SK-N-SH treated with all-trans-retinoic acid at 6 μM for 48 hours (cell line): ENCODE measurements at regions not wholly inside any gene's neighbourhood (a gene's known extent, or its start where the extent isn't known, plus 50 kb on each side); places are given as distances from the start of the nearest gene placed in this dataset.

ENCODE experiments used
- ATAC-seq: fragments of 200-7000 bp; cut with Tn5 transposase; 3 replicates; pipeline ENCODE4 v1.9.1; 2020; ENCODE audit warnings: mild to moderate bottlenecking, moderate library complexity
- ARNTL ChIP-seq: fragments of 450-650 bp; formaldehyde crosslinking; IDR thresholded peaks from 2 replicates; pipeline ENCODE4 v1.5.0; 2020; ENCODE audit warnings: low read depth, mild to moderate bottlenecking, moderate library complexity, borderline replicate concordance
- BACH2 ChIP-seq: fragments of 250-450 bp; sonication (Bioruptor Pico); IDR thresholded peaks from 2 replicates; pipeline ENCODE4 v1.9.0; 2021; ENCODE audit warnings: mild to moderate bottlenecking, borderline replicate concordance
- CREB5 ChIP-seq: fragments of 250-450 bp; sonication (Bioruptor Pico); IDR thresholded peaks from 2 replicates; pipeline ENCODE4 v1.5.1; 2020; ENCODE audit warnings: low read depth, mild to moderate bottlenecking, moderate library complexity
- CSDC2 ChIP-seq: fragments of 250-450 bp; sonication (Bioruptor Pico); IDR thresholded peaks from 2 replicates; pipeline ENCODE4 v1.5.0; 2020; ENCODE audit warnings: mild to moderate bottlenecking, moderate library complexity
- CSRNP3 ChIP-seq: fragments of 250-450 bp; sonication (Bioruptor Pico); IDR thresholded peaks from 2 replicates; pipeline ENCODE4 v1.5.1; 2021; ENCODE audit warnings: mild to moderate bottlenecking, moderate library complexity
- ESRRG ChIP-seq: fragments of 250-450 bp; sonication (Bioruptor Pico); IDR thresholded peaks from 2 replicates; pipeline ENCODE4 v1.6.1; 2021; ENCODE audit warnings: mild to moderate bottlenecking
- OSR1 ChIP-seq: fragments of 250-450 bp; sonication (Bioruptor Pico); IDR thresholded peaks from 2 replicates; pipeline ENCODE4 v1.8.0; 2022; ENCODE audit warnings: moderate library complexity, mild to moderate bottlenecking, inconsistent platforms
- PATZ1 ChIP-seq: fragments of 250-450 bp; sonication (Bioruptor Pico); IDR thresholded peaks from 2 replicates; pipeline ENCODE4 v1.8.0; 2020; ENCODE audit warnings: mild to moderate bottlenecking, moderate library complexity, borderline replicate concordance
- POU6F1 ChIP-seq: fragments of 250-450 bp; sonication (Bioruptor Pico); IDR thresholded peaks from 2 replicates; pipeline ENCODE4 v1.8.0; 2021; ENCODE audit warnings: low read depth, mild to moderate bottlenecking, moderate library complexity, borderline replicate concordance
- PPARA ChIP-seq: fragments of 250-450 bp; sonication (Bioruptor Pico); IDR thresholded peaks from 2 replicates; pipeline ENCODE4 v1.5.0; 2020; ENCODE audit warnings: mild to moderate bottlenecking, borderline replicate concordance
- RARB ChIP-seq: fragments of 250-450 bp; sonication (Bioruptor Pico); IDR thresholded peaks from 2 replicates; pipeline ENCODE4 v1.8.0; 2021; ENCODE audit warnings: mild to moderate bottlenecking, moderate library complexity
- SNAI2 ChIP-seq: fragments of 250-450 bp; sonication (Bioruptor Pico); IDR thresholded peaks from 2 replicates; pipeline ENCODE4 v1.5.0; 2020; ENCODE audit warnings: mild to moderate bottlenecking, moderate library complexity
- TCF4 ChIP-seq: fragments of 250-450 bp; sonication (Bioruptor Pico); IDR thresholded peaks from 2 replicates; pipeline ENCODE4 v1.8.0; 2021; ENCODE audit warnings: mild to moderate bottlenecking, moderate library complexity, borderline replicate concordance
- TOX ChIP-seq: fragments of 250-450 bp; sonication (Bioruptor Pico); IDR thresholded peaks from 2 replicates; pipeline ENCODE4 v1.8.0; 2021; ENCODE audit warnings: mild to moderate bottlenecking, moderate library complexity, borderline replicate concordance
- ZC3H10 ChIP-seq: fragments of 250-450 bp; sonication (Bioruptor Pico); IDR thresholded peaks from 2 replicates; pipeline ENCODE4 v1.5.1; 2021; ENCODE audit warnings: mild to moderate bottlenecking, moderate library complexity
- ZFP3 ChIP-seq: fragments of 250-450 bp; sonication (Bioruptor Pico); IDR thresholded peaks from 2 replicates; pipeline ENCODE4 v1.5.0; 2020; ENCODE audit warnings: mild to moderate bottlenecking, moderate library complexity
- ZFP30 ChIP-seq: fragments of 450-650 bp; formaldehyde crosslinking; IDR thresholded peaks from 2 replicates; pipeline ENCODE4 v1.5.0; 2022; ENCODE audit warnings: mild to moderate bottlenecking, moderate library complexity
- ZNF565 ChIP-seq: fragments of 450-650 bp; formaldehyde crosslinking; conservative IDR thresholded peaks from 2 replicates; pipeline ENCODE4 v1.5.0; 2020; ENCODE audit warnings: low read depth, mild to moderate bottlenecking, moderate library complexity
- ZNF70 ChIP-seq: fragments of 450-650 bp; formaldehyde crosslinking; IDR thresholded peaks from 2 replicates; pipeline ENCODE4 v1.5.0; 2020; ENCODE audit warnings: mild to moderate bottlenecking, moderate library complexity
- ZNF8 ChIP-seq: fragments of 450-650 bp; formaldehyde crosslinking; IDR thresholded peaks from 2 replicates; pipeline ENCODE4 v1.5.0; 2020; ENCODE audit warnings: mild to moderate bottlenecking, moderate library complexity

GRCh38 chr13:40208517-40208916 is 457.9 kb downstream of the FOXO1 start (continued):
- TF ChIP-seq BACH2 (no peak), ARNTL (no peak), ZNF70 (CRISPR knock-in tag) (no peak), ZC3H10 (CRISPR knock-in tag) (no peak), CREB5 (CRISPR knock-in tag) (no peak), RARB (no peak)

- ATAC-seq = no peak
- no peak for TF ChIP-seq TOX (CRISPR knock-in tag)
- TF ChIP-seq CREB5 (CRISPR knock-in tag) = no peak
- TF ChIP-seq SNAI2 (CRISPR knock-in tag) = no peak
- no peak for TF ChIP-seq ZFP30 (CRISPR knock-in tag)
These were observed 455.4 kb downstream of the FOXO1 start for GRCh38 chr13:40210865-40211585.

GRCh38 chr13:40211586-40211968 is 454.9 kb downstream of the FOXO1 start:
- ATAC-seq = no peak
- TF ChIP-seq RARB (no peak), TCF4 (CRISPR knock-in tag) (no peak), SNAI2 (CRISPR knock-in tag) (no peak)

- TF ChIP-seq PATZ1 (CRISPR knock-in tag) (no peak), CSRNP3 (CRISPR knock-in tag) (no peak), TOX (CRISPR knock-in tag) (no peak), TCF4 (CRISPR knock-in tag) (no peak), ZNF8 (CRISPR knock-in tag) (no peak), ESRRG (no peak), ZNF565 (CRISPR knock-in tag) (no peak), ARNTL (no peak), SNAI2 (CRISPR knock-in tag) (no peak), ZFP30 (CRISPR knock-in tag) (no peak), CSDC2 (CRISPR knock-in tag) (no peak)
- no peak for ATAC-seq
These were observed 452.7 kb downstream of the FOXO1 start for GRCh38 chr13:40213779-40214178.

- ATAC-seq = no peak
- no peak for TF ChIP-seq ARNTL
- TF ChIP-seq RARB = no peak
- no peak for TF ChIP-seq CSRNP3 (CRISPR knock-in tag)
- TF ChIP-seq PATZ1 (CRISPR knock-in tag) = no peak
- no peak for TF ChIP-seq SNAI2 (CRISPR knock-in tag)
- TF ChIP-seq BACH2 = no peak
- TF ChIP-seq ZNF8 (CRISPR knock-in tag) = no peak
- no peak for TF ChIP-seq ZC3H10 (CRISPR knock-in tag)
- no peak for TF ChIP-seq OSR1 (CRISPR knock-in tag)
- no peak for TF ChIP-seq ESRRG
- no peak for TF ChIP-seq ZFP3
- TF ChIP-seq PPARA (CRISPR knock-in tag) = no peak
- TF ChIP-seq ZNF70 (CRISPR knock-in tag) = no peak
- no peak for TF ChIP-seq ZFP30 (CRISPR knock-in tag)
- TF ChIP-seq POU6F1 (CRISPR knock-in tag) = no peak
- TF ChIP-seq CREB5 (CRISPR knock-in tag) = no peak
These were observed 451.1 kb downstream of the FOXO1 start for GRCh38 chr13:40215311-40215710.
